Nephron (organoid): ENCODE measurements at regions not wholly inside any gene's neighbourhood (a gene's known extent, or its start where the extent isn't known, plus 50 kb on each side); places are given as distances from the start of the nearest gene placed in this dataset.
"Not testable (repeated sequence)": the region's sequence is repeated elsewhere in the genome, so short reads cannot be mapped to it uniquely, and the experiment has no call there.

Experiments used
- H3K27ac Mint-ChIP-seq, 3 experiments: 2 replicates each; pipeline ENCODE4 v1.8.0; 2020; ENCODE audit warnings: mixed read lengths in 3 of 3, mild to moderate bottlenecking in 2 of 3, moderate library complexity in 1 of 3
- H3K27me3 Mint-ChIP-seq: 2 replicates; pipeline ENCODE4 v1.8.0; 2021; ENCODE audit warnings: low read depth, mild to moderate bottlenecking, moderate library complexity, mixed read lengths
- H3K36me3 Mint-ChIP-seq: 2 replicates; pipeline ENCODE4 v1.8.0; 2020; ENCODE audit warnings: low read depth, mixed read lengths
- H3K4me1 Mint-ChIP-seq: 2 replicates; pipeline ENCODE4 v1.8.0; 2020; ENCODE audit warnings: mixed read lengths
- H3K4me3 Mint-ChIP-seq, 3 experiments: 2 replicates each; pipeline ENCODE4 v1.8.0; 2020; ENCODE audit warnings: mild to moderate bottlenecking in 3 of 3, mixed read lengths in 3 of 3, moderate library complexity in 2 of 3
- H3K9me3 Mint-ChIP-seq: 2 replicates; pipeline ENCODE4 v1.8.0; 2020; ENCODE audit warnings: mixed read lengths
- CTCF ChIP-seq, 3 experiments: fragments of 200-600 bp; sonication (generic); IDR thresholded peaks; one replicate each; pipeline ENCODE4 v1.5.0; 2021; ENCODE audit warnings: antibody characterized with exemption in 3 of 3; ENCODE audit not compliant: unreplicated experiment in 3 of 3

GRCh38 chr1:157429601-157430240 is 122.6 kb downstream of the FCRL5 start:
- Mint-ChIP-seq H3K9me3 (no peaks in the 10 kb centered on the region), H3K4me3 (no peak overlapping the region), H3K4me1 (no peaks in the 10 kb centered on the region), H3K27ac (no peak overlapping the region), H3K36me3 (no peaks in the 10 kb centered on the region), H3K27me3 (peaks cover 14% of the 10 kb centered on the region)
- TF ChIP-seq CTCF (IDR thresholded peaks at IDR 0.05; ENCODE audit: unreplicated experiment in 3 of 3), result no peak

- not testable (repeated sequence) for H3K4me1 Mint-ChIP-seq, H3K4me3 Mint-ChIP-seq, H3K27ac Mint-ChIP-seq, H3K27me3 Mint-ChIP-seq, H3K9me3 Mint-ChIP-seq, H3K36me3 Mint-ChIP-seq
These were observed 128.6 kb downstream of the FCRL5 start for GRCh38 chr1:157423764-157424163.

- Mint-ChIP-seq H3K27me3 (peaks cover 32% of the 10 kb centered on the region), H3K4me1 (no peaks in the 10 kb centered on the region)
- no peak for TF ChIP-seq CTCF (IDR thresholded peaks at IDR 0.05; ENCODE audit: unreplicated experiment in 3 of 3)
These were observed 132.3 kb downstream of the FCRL5 start for GRCh38 chr1:157419845-157420542.

GRCh38 chr1:157418659-157419058 is 133.7 kb downstream of the FCRL5 start:
- Mint-ChIP-seq H3K4me3 (no peak overlapping the region), H3K27me3 (peaks cover 35% of the 10 kb centered on the region), H3K9me3 (no peaks in the 10 kb centered on the region), H3K4me1 (peaks cover 5% of the 10 kb centered on the region), H3K27ac (no peak overlapping the region), H3K36me3 (no peaks in the 10 kb centered on the region)
- TF ChIP-seq CTCF (IDR thresholded peaks at IDR 0.05; ENCODE audit: unreplicated experiment in 3 of 3), result no peak

More at GRCh38 chr1:157419845-157420542, 132.3 kb downstream of the FCRL5 start:
- no peak overlapping the region for H3K4me3 Mint-ChIP-seq
- H3K27ac Mint-ChIP-seq, result no peak overlapping the region
- H3K36me3 Mint-ChIP-seq, result no peaks in the 10 kb centered on the region
- no peaks in the 10 kb centered on the region for H3K9me3 Mint-ChIP-seq

- H3K36me3 Mint-ChIP-seq, result no peaks in the 10 kb centered on the region
- H3K27ac Mint-ChIP-seq, result no peak overlapping the region
- peaks cover 39% of the 10 kb centered on the region for H3K27me3 Mint-ChIP-seq
- TF ChIP-seq CTCF (IDR thresholded peaks at IDR 0.05; ENCODE audit: unreplicated experiment in 3 of 3), result no peak
- no peak overlapping the region for H3K4me3 Mint-ChIP-seq
- H3K9me3 Mint-ChIP-seq, result no peaks in the 10 kb centered on the region
- peaks cover 8% of the 10 kb centered on the region for H3K4me1 Mint-ChIP-seq
These were observed 134.1 kb downstream of the FCRL5 start for GRCh38 chr1:157418231-157418630.

- H3K4me3 Mint-ChIP-seq, result no peak overlapping the region
These were observed 136.7 kb downstream of the FCRL5 start for GRCh38 chr1:157415661-157416060.

More at GRCh38 chr1:157415661-157416060, 136.7 kb downstream of the FCRL5 start:
- Mint-ChIP-seq H3K4me1 (peaks cover 18% of the 10 kb centered on the region), H3K27ac (no peak overlapping the region), H3K9me3 (no peaks in the 10 kb centered on the region), H3K27me3 (peaks cover 40% of the 10 kb centered on the region), H3K36me3 (no peaks in the 10 kb centered on the region)
- TF ChIP-seq CTCF (IDR thresholded peaks at IDR 0.05; ENCODE audit: unreplicated experiment in 3 of 3), result no peak
